ENCODE measurements at regions not wholly inside any gene's neighbourhood (a gene's known extent, or its start where the extent isn't known, plus 50 kb on each side); places are given as distances from the start of the nearest gene placed in this dataset.

- no peak for TF ChIP-seq CTCF (IDR thresholded peaks at IDR 0.05)
- no peak for TF ChIP-seq POLR2AphosphoS5 (IDR thresholded peaks at IDR 0.05; ENCODE audit: insufficient read depth in 1 of 2, low read depth in 1 of 2)
- TF ChIP-seq POLR2A (IDR thresholded peaks at IDR 0.05): no peak
Observed at GRCh38 chr3:144197116-144197515, 225.5 kb downstream of the DIPK2A start.
